CD14-positive monocyte (primary cell): ENCODE measurements at regions not wholly inside any gene's neighbourhood (a gene's known extent, or its start where the extent isn't known, plus 50 kb on each side); places are given as distances from the start of the nearest gene placed in this dataset.

Experiments
- DNase-seq, 3 donors: peaks; one replicate each; pipeline ENCODE4 v3.0.0-alpha.2; 2011 to 2022
- H2AFZ ChIP-seq: 2 replicates; pipeline ENCODE4 v1.6.0; 2012; ENCODE audit warnings: mild to moderate bottlenecking, low read depth, low read length, inconsistent platforms; ENCODE audit not compliant: insufficient read depth, poor library complexity, severe bottlenecking
- H3K27ac ChIP-seq, 2 donors: 1 replicate in 1 of 2; 2 replicates in 1 of 2; pipeline ENCODE4 v1.5.1; 2012 to 2013; ENCODE audit warnings: low read length in 2 of 2, control low read depth in 1 of 2, inconsistent platforms in 1 of 2, low read depth in 1 of 2, mild to moderate bottlenecking in 1 of 2
- H3K27me3 ChIP-seq, 2 donors: one replicate each; pipeline versions ENCODE4 v1.6.0 to v1.6.1; 2011 to 2013; ENCODE audit warnings: low read length in 2 of 2; ENCODE audit not compliant: control insufficient read depth in 2 of 2, insufficient read depth in 2 of 2
- H3K36me3 ChIP-seq, 2 donors: replicated peaks in 1 of 2; 1 replicate in 1 of 2; 2 replicates in 1 of 2; pipeline versions ENCODE4 v1.5.1 to v1.6.1; 2012 to 2013; ENCODE audit warnings: low read length in 2 of 2, control low read depth in 1 of 2, inconsistent platforms in 1 of 2, mild to moderate bottlenecking in 1 of 2; ENCODE audit not compliant: insufficient read depth in 2 of 2, control insufficient read depth in 1 of 2
- H3K4me1 ChIP-seq, 2 donors: 1 replicate in 1 of 2; 2 replicates in 1 of 2; pipeline versions ENCODE4 v1.5.1 to v1.6.1; 2012 to 2013; ENCODE audit warnings: low read length in 2 of 2, control low read depth in 1 of 2, inconsistent platforms in 1 of 2, mild to moderate bottlenecking in 1 of 2, moderate library complexity in 1 of 2; ENCODE audit not compliant: insufficient read depth in 2 of 2, control insufficient read depth in 1 of 2
- H3K4me2 ChIP-seq: replicated peaks from 2 replicates; pipeline ENCODE3; 2012; ENCODE audit warnings: low read length, moderate library complexity, mild to moderate bottlenecking; ENCODE audit not compliant: poor library complexity, severe bottlenecking; ENCODE audit errors: extremely low read depth
- H3K4me3 ChIP-seq, 3 experiments: fragments of 200-600 bp in 1 of 3; sonication (generic) in 1 of 3; replicated peaks in 1 of 3; 1 replicate in 2 of 3; 2 replicates in 1 of 3; pipeline ENCODE4 v1.5.1; 2011 to 2013; ENCODE audit warnings: low read length in 3 of 3, mild to moderate bottlenecking in 3 of 3, control low read depth in 2 of 3, low read depth in 2 of 3, inconsistent platforms in 1 of 3, moderate library complexity in 1 of 3
- H3K79me2 ChIP-seq: 2 replicates; pipeline ENCODE4 v1.6.0; 2012; ENCODE audit warnings: mild to moderate bottlenecking, control low read depth, inconsistent platforms, low read length, moderate library complexity; ENCODE audit not compliant: insufficient read depth
- H3K9ac ChIP-seq: 2 replicates; pipeline ENCODE4 v1.6.0; 2017; ENCODE audit warnings: low read length, mild to moderate bottlenecking; ENCODE audit not compliant: insufficient read depth, poor library complexity, severe bottlenecking
- H3K9me3 ChIP-seq, 2 donors: replicated peaks in 1 of 2; 1 replicate in 1 of 2; 2 replicates in 1 of 2; pipeline versions ENCODE4 v1.5.1 to v1.6.1; 2012 to 2013; ENCODE audit warnings: low read length in 2 of 2, control low read depth in 1 of 2; ENCODE audit not compliant: control insufficient read depth in 1 of 2, insufficient read depth in 1 of 2
- H4K20me1 ChIP-seq: 2 replicates; pipeline ENCODE4 v1.6.0; 2012; ENCODE audit warnings: mild to moderate bottlenecking, low read length, control low read depth, moderate library complexity; ENCODE audit not compliant: insufficient read depth
- H3K27ac Mint-ChIP-seq, 7 donors: one replicate each; pipeline ENCODE4 v1.8.0; 2020; ENCODE audit warnings: mild to moderate bottlenecking in 7 of 7, mixed read lengths in 7 of 7, moderate library complexity in 6 of 7, inconsistent platforms in 2 of 7
- H3K27me3 Mint-ChIP-seq, 3 donors: one replicate each; pipeline ENCODE4 v1.8.0; 2021 to 2022; ENCODE audit warnings: low read depth in 3 of 3, mild to moderate bottlenecking in 3 of 3, mixed read lengths in 3 of 3, moderate library complexity in 3 of 3, inconsistent platforms in 1 of 3
- H3K36me3 Mint-ChIP-seq, 2 donors: one replicate each; pipeline ENCODE4 v1.8.0; 2020; ENCODE audit warnings: mixed read lengths in 2 of 2, inconsistent platforms in 1 of 2, mild to moderate bottlenecking in 1 of 2
- H3K4me1 Mint-ChIP-seq: one replicate; pipeline ENCODE4 v1.8.0; 2020; ENCODE audit warnings: mild to moderate bottlenecking, mixed read lengths
- H3K4me3 Mint-ChIP-seq, 2 donors: one replicate each; pipeline ENCODE4 v1.8.0; 2020; ENCODE audit warnings: mild to moderate bottlenecking in 2 of 2, mixed read lengths in 2 of 2, moderate library complexity in 1 of 2
- H3K9me3 Mint-ChIP-seq, 7 donors: one replicate each; pipeline ENCODE4 v1.8.0; 2020 to 2022; ENCODE audit warnings: mixed read lengths in 7 of 7, mild to moderate bottlenecking in 6 of 7, moderate library complexity in 6 of 7, inconsistent platforms in 2 of 7
- CTCF ChIP-seq: fragments of 200-600 bp; IDR thresholded peaks from one replicate; pipeline ENCODE4 v1.8.0; 2022; ENCODE audit warnings: antibody characterized with exemption, mild to moderate bottlenecking
- WGBS: methylation state at CpG from one replicate; pipeline ENCODE4 v1.1.5; 2013; ENCODE audit warnings: missing lambda C conversion rate; ENCODE audit not compliant: insufficient coverage; 5-methylcytosine and 5-hydroxymethylcytosine counted together
- intact Hi-C, 2 donors: fragments of 100-400 bp; cut with micrococcal nuclease; formaldehyde crosslinking; loops; one replicate each; pipeline versions ENCODE4 v1.15.0 to v1.15.1; 2023

DNA sequence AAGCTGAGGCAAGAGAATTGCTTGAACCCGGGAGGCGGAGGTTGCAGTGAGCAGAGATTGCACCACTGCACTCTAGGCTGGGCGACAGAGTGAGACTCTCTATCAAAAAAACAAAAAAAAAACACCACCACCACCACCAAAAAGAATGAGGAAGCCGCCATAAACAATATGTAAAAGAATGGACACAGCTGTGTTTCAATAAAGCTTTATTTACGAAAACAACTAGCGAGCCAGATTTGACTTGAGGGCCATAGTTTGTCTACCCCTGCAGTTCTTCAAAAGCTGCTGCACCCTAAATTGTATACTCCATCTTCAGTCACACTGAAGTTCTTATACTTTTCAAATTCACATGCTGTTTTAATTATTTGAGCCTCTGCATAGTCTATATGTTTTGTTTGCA lies 306.5 kb upstream of the KLF3 start:
- H3K27ac ChIP-seq, result no peak overlapping the region
- DNase-seq, result no peak
- H3K36me3 ChIP-seq, result no peaks in the 10 kb centered on the region
- peaks cover 1 to 14% (median 6%) of the 10 kb centered on the region in 7 donors for H3K9me3 Mint-ChIP-seq
- H3K4me1 Mint-ChIP-seq, result no peaks in the 10 kb centered on the region
- H3K4me3 Mint-ChIP-seq, result no peak overlapping the region
- H3K4me3 ChIP-seq, result no peak overlapping the region
- H3K27me3 Mint-ChIP-seq, result no peaks in the 10 kb centered on the region
- intact Hi-C loops, result no loop called here
- H3K4me2 ChIP-seq, result no peak overlapping the region
- no peak overlapping the region for H3K9ac ChIP-seq
- 100% methylated on average over 2 of the region's 6 CpGs for WGBS
- no peak for TF ChIP-seq CTCF
- no peaks in the 10 kb centered on the region for H3K79me2 ChIP-seq
- H3K9me3 ChIP-seq, result no peaks in the 10 kb centered on the region
- H2AFZ ChIP-seq, result no peak overlapping the region
- H3K27me3 ChIP-seq, result no peaks in the 10 kb centered on the region
- no peaks in the 10 kb centered on the region for H3K4me1 ChIP-seq
- H3K27ac Mint-ChIP-seq, result no peak overlapping the region
- H3K36me3 Mint-ChIP-seq, result no peaks in the 10 kb centered on the region
- no peaks in the 10 kb centered on the region for H4K20me1 ChIP-seq

DNA sequence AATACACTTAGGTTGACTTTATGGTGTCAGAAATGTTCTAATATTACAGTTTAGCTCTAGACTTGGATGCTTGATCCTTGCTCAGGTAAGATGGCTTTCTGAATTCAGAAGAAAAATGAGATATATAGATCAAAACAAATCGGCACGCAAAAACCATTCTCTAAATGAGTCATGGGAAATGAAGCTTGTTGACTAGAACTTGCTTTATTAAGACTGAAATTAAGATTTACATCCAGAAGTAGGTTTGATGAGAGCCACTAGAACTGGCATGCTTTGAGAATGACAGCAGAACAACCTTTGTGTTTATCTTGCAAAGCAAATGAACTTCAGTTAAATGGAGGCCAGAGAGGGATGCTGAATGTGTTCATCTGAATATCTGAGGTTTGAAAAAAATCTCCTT lies 304.9 kb upstream of the KLF3 start:
- Histone ChIP-seq H3K4me3 (no peak overlapping the region), H3K27ac (no peak overlapping the region), H3K4me1 (no peaks in the 10 kb centered on the region), H4K20me1 (no peaks in the 10 kb centered on the region), H2AFZ (no peak overlapping the region), H3K4me2 (no peak overlapping the region), H3K27me3 (no peaks in the 10 kb centered on the region), H3K79me2 (no peaks in the 10 kb centered on the region), H3K36me3 (no peaks in the 10 kb centered on the region), H3K9me3 (no peaks in the 10 kb centered on the region), H3K9ac (no peak overlapping the region)
- intact Hi-C loops, result no loop called here
- Mint-ChIP-seq H3K27me3 (no peaks in the 10 kb centered on the region), H3K36me3 (no peaks in the 10 kb centered on the region), H3K4me1 (no peaks in the 10 kb centered on the region), H3K4me3 (no peak overlapping the region), H3K27ac (no peak overlapping the region), H3K9me3 (peaks cover 0 to 9% (median 4%) of the 10 kb centered on the region in 7 donors)
- TF ChIP-seq CTCF, result no peak
- no peak for DNase-seq
- WGBS, result no CpG with 5 or more reads among the region's 2 CpGs
